NCI-H1105 (cell line): ENCODE measurements at regions not wholly inside any gene's neighbourhood (a gene's known extent, or its start where the extent isn't known, plus 50 kb on each side); places are given as distances from the start of the nearest gene placed in this dataset.
"Not testable (repeated sequence)": the region's sequence is repeated elsewhere in the genome, so short reads cannot be mapped to it uniquely, and the experiment has no call there.

Source experiments
- DNase-seq: peaks from one replicate; lab custom pipeline; 2025; lab: John Stamatoyannopoulos, UW

DNA sequence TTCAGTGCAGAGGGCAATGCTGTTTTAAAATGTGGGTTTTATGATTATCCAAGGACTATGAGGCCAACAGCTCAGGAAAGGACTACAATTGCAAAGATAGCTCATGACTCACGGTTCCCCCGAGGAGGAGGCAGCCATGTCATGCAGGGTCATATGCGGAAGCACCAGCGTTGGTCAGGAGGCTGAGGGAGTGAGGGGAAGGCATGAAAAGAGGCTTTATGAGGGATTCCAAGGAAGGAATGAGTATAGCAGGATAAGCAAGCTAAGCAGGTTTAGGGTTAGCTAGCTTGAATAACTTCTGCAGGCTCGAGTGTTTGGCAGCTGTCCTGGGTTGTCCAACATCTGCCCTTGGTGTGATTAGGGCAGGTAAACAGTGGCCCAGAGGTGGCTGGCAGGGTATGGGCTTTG, 495.1 kb downstream of the SETD4 start:
- DNase-seq: no peak

- DNase-seq: no peak
These were observed 496.4 kb downstream of the SETD4 start for GRCh38 chr21:35563885-35564451.

- DNase-seq: no peak
These were observed 497.4 kb downstream of the SETD4 start for GRCh38 chr21:35562876-35563275.

DNA sequence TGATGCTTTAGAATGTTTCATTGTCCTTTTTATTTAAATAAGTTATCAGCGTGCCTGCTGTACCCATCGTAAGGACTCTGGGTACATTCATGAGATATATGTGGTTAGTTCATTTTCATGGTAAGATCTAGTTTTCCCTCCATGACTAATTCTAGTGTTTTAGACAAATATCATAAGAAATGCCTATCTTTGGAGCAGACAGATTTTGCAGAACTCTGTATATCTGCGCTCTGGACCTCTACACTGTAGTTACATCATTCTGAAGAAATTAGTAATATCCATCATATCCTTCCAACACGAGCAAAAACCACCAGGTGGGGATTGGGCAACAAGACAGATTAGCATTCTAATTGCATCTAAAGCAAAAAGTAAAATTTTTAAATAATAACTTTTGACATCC, 499.2 kb downstream of the SETD4 start:
- DNase-seq: no peak

GRCh38 chr21:35559829-35560225, 500.5 kb downstream of the SETD4 start:
- no peak for DNase-seq

DNA sequence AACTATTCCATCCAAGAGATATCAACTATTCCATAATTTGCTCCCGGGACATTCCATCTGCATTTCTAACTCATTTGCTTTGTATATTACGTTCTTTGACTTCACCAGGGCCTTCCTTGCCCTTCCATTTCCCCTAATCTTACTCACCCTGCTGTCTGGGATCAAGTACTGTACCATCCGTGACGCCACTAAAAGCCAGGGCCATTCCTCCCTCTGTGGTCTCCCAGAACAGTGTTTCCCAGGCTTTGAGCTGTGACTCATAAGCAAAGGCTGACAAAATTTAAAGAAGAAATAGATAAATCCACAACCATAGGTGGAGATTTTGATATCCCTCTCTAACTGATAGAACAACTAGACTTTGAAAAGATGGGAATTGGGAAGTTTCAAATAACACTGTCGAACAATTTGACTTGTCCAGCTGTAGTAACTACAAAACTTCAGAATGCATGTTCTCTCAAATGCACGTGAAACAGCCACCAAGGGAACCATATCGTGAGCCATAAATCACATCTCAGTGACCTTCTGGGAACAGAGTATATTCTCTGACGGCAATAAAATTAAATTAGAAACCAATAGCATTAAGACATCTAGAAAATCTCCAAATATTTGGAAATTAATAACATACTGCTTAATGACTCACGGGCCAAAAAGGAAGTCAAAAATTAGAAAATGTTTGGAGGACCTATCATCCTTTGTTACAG, 501.0 kb downstream of the SETD4 start:
- DNase-seq: no peak

GRCh38 chr21:35556536-35556935, 503.8 kb downstream of the SETD4 start:
- DNase-seq: no peak

GRCh38 chr21:35552483-35552882, 503.4 kb upstream of the RUNX1 start:
- DNase-seq: not testable (repeated sequence)

- no peak for DNase-seq
These were observed 500.0 kb upstream of the RUNX1 start for GRCh38 chr21:35548904-35549615.

- no peak for DNase-seq
These were observed 499.1 kb upstream of the RUNX1 start for GRCh38 chr21:35547946-35548774.

DNA sequence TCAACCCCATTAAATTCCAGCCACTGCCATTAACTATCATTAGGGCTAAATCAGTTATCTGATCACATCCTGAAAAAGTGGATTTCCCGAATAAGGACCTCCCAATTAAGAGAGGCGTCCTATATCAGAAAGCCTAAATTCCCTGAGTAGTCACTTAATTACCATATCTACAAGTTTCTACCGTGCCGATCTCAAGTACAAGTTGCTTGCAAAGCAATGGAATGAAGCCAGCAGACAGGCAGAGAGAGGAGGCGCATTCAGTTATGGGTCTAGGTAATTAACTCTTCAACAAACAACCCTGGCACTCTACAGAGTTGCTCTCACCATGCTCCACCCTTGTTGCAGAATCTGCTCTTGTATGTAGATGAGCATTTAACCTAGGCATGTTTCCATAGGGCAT, 494.6 kb upstream of the RUNX1 start:
- peak; percentile 87 for DNase-seq

- peak; percentile 7 for DNase-seq
These were observed 492.0 kb upstream of the RUNX1 start for GRCh38 chr21:35540950-35541638.

DNA sequence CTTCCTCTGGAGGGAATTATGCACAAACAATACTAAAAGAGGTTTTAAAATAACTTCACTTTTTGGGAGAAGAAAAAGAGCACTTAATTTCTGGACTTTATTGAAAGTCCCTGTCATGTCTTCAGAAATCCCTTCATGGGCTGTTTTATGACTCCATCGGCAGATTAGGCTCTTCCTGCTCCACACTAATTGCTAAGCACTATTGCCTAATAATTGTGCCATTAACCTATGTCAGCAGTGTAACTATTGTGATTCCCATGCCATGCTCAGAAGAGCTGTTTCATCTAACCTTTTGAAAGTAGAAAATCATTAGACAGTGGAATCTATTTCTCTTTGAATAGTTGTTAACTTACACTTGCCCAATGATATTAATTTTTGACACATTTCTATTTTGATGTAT, 489.3 kb upstream of the RUNX1 start:
- no peak for DNase-seq

- DNase-seq: no peak
These were observed 488.5 kb upstream of the RUNX1 start for GRCh38 chr21:35537604-35538003.

DNA sequence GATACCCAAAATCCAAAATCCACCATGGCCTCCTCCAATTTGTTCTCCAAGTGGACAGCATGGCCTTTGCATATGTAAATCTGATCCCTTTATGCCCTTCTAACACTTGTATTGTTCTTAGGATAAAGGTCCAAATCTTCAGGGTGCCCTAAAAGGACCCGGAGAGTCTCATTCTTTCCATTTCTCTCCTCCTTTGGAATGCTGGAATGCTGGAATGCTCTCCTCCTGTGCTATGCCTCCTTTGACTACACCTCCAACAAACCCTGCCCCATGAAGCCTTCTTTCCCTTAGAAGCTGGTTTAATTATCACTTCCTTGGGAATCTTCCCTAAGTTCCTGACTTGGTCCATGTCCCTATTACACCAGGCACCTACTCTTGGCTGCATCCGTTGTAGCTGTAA, 484.8 kb upstream of the RUNX1 start:
- DNase-seq: no peak

DNA sequence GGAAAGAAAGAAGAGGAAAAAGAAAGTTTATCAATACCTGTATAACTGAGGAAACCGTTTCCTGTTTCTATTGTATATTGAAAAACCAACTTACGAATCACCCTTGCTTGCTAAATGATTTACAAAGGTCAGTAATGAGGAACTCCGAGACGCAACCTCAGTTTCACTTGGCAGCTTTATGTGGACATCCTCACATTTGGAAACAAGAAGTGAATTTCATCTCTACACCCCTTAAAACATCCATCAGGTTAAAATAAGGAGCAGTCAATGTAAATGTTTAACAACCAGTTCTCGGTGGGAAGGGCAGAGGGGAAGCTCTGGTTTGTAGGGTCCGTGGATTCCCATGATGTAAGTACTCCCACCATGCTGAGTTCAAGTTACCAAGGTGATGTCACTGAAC, 481.7 kb upstream of the RUNX1 start:
- no peak for DNase-seq

- no peak for DNase-seq
These were observed 480.2 kb upstream of the RUNX1 start for GRCh38 chr21:35529171-35529863.

GRCh38 chr21:35528116-35529042, 479.3 kb upstream of the RUNX1 start:
- no peak for DNase-seq

GRCh38 chr21:35527358-35527757, 478.3 kb upstream of the RUNX1 start:
- DNase-seq: no peak

- no peak for DNase-seq
These were observed 476.3 kb upstream of the RUNX1 start for GRCh38 chr21:35525443-35525842.
